GM12878 (cell line): ENCODE measurements at regions not wholly inside any gene's neighbourhood (a gene's known extent, or its start where the extent isn't known, plus 50 kb on each side); places are given as distances from the start of the nearest gene placed in this dataset.

Experiments used
- ELK1 ChIP-seq: IDR thresholded peaks from 2 replicates; pipeline ENCODE4 v1.6.1; 2012; ENCODE audit warnings: low read depth, low read length, improper control_type of control experiment
- SIX5 ChIP-seq: IDR thresholded peaks from 2 replicates; pipeline ENCODE4 v1.6.1; 2011; ENCODE audit warnings: mild to moderate bottlenecking, low read depth, low read length, moderate library complexity; ENCODE audit not compliant: severe bottlenecking
- TF ChIP-seq, protein P1 (sequence below): IDR thresholded peaks from 2 replicates; pipeline ENCODE4 v1.6.1; 2012; ENCODE audit warnings: mild to moderate bottlenecking, low read depth, low read length
- TF ChIP-seq, protein P2 (sequence below): fragments of 450-650 bp; formaldehyde crosslinking; IDR thresholded peaks from 2 replicates; pipeline ENCODE4 v1.4.0; 2022; ENCODE audit warnings: mild to moderate bottlenecking, moderate library complexity

- TF ChIP-seq, protein P1, sequence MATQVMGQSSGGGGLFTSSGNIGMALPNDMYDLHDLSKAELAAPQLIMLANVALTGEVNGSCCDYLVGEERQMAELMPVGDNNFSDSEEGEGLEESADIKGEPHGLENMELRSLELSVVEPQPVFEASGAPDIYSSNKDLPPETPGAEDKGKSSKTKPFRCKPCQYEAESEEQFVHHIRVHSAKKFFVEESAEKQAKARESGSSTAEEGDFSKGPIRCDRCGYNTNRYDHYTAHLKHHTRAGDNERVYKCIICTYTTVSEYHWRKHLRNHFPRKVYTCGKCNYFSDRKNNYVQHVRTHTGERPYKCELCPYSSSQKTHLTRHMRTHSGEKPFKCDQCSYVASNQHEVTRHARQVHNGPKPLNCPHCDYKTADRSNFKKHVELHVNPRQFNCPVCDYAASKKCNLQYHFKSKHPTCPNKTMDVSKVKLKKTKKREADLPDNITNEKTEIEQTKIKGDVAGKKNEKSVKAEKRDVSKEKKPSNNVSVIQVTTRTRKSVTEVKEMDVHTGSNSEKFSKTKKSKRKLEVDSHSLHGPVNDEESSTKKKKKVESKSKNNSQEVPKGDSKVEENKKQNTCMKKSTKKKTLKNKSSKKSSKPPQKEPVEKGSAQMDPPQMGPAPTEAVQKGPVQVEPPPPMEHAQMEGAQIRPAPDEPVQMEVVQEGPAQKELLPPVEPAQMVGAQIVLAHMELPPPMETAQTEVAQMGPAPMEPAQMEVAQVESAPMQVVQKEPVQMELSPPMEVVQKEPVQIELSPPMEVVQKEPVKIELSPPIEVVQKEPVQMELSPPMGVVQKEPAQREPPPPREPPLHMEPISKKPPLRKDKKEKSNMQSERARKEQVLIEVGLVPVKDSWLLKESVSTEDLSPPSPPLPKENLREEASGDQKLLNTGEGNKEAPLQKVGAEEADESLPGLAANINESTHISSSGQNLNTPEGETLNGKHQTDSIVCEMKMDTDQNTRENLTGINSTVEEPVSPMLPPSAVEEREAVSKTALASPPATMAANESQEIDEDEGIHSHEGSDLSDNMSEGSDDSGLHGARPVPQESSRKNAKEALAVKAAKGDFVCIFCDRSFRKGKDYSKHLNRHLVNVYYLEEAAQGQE = no peak
- TF ChIP-seq ELK1 = no peak
- TF ChIP-seq SIX5 = no peak
- TF ChIP-seq, protein P2, sequence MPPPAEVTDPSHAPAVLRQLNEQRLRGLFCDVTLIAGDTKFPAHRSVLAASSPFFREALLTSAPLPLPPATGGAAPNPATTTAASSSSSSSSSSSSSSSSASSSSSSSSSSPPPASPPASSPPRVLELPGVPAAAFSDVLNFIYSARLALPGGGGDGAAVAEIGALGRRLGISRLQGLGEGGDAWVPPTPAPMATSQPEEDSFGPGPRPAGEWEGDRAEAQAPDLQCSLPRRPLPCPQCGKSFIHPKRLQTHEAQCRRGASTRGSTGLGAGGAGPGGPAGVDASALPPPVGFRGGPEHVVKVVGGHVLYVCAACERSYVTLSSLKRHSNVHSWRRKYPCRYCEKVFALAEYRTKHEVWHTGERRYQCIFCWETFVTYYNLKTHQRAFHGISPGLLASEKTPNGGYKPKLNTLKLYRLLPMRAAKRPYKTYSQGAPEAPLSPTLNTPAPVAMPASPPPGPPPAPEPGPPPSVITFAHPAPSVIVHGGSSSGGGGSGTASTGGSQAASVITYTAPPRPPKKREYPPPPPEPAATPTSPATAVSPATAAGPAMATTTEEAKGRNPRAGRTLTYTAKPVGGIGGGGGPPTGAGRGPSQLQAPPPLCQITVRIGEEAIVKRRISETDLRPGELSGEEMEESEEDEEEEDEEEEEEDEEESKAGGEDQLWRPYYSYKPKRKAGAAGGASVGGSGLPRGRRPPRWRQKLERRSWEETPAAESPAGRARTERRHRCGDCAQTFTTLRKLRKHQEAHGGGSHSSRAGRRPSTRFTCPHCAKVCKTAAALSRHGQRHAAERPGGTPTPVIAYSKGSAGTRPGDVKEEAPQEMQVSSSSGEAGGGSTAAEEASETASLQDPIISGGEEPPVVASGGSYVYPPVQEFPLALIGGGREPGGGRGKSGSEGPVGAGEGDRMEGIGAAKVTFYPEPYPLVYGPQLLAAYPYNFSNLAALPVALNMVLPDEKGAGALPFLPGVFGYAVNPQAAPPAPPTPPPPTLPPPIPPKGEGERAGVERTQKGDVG (CRISPR knock-in tag) = no peak
Measured at GRCh38 chr7:69311489-69311888, 286.8 kb upstream of the AUTS2 start.
